Testis (tissue), 2 donors: ENCODE measurements at regions not wholly inside any gene's neighbourhood (a gene's known extent, or its start where the extent isn't known, plus 50 kb on each side); places are given as distances from the start of the nearest gene placed in this dataset.

Source experiments
- POLR2A ChIP-seq: fragments of 450-650 bp; IDR thresholded peaks from one replicate; pipeline ENCODE4 v1.6.1; 2017; ENCODE audit warnings: antibody characterized with exemption, mild to moderate bottlenecking, moderate library complexity
- TF ChIP-seq, protein P1 (sequence below), 3 experiments: fragments of 450-650 bp in 2 of 3; fragments of 200-600 bp in 1 of 3; sonication (generic) in 1 of 3; IDR thresholded peaks; one replicate each; pipeline ENCODE4 v1.5.1; 2016 to 2019; ENCODE audit warnings: antibody characterized with exemption in 3 of 3, mild to moderate bottlenecking in 2 of 3, moderate library complexity in 1 of 3

DNA sequence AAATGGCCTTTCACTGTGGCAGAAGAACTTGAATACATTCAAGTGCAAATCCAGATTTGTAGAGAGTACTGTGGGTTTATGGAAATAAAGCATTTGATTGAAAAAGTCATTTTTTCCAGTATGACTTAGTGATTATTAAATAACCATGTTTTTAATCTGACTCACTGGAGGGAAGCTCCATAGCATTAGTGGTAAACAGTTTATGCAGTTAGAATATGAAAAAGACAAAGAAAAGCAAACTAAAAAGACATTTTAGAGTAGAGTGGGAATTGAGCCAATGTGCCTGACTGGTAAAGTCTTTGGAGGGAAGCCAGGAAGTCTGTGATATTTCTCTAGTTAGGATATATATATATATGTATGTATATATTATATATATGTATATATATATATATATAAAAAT, 53.4 kb downstream of the FAT4 start:
- TF ChIP-seq, protein P1, sequence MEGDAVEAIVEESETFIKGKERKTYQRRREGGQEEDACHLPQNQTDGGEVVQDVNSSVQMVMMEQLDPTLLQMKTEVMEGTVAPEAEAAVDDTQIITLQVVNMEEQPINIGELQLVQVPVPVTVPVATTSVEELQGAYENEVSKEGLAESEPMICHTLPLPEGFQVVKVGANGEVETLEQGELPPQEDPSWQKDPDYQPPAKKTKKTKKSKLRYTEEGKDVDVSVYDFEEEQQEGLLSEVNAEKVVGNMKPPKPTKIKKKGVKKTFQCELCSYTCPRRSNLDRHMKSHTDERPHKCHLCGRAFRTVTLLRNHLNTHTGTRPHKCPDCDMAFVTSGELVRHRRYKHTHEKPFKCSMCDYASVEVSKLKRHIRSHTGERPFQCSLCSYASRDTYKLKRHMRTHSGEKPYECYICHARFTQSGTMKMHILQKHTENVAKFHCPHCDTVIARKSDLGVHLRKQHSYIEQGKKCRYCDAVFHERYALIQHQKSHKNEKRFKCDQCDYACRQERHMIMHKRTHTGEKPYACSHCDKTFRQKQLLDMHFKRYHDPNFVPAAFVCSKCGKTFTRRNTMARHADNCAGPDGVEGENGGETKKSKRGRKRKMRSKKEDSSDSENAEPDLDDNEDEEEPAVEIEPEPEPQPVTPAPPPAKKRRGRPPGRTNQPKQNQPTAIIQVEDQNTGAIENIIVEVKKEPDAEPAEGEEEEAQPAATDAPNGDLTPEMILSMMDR (IDR thresholded peaks at IDR 0.05), result no peak
- TF ChIP-seq POLR2A, result no peak
